ENCODE measurements at regions not wholly inside any gene's neighbourhood (a gene's known extent, or its start where the extent isn't known, plus 50 kb on each side); places are given as distances from the start of the nearest gene placed in this dataset.

GRCh38 chr14:61992926-61993325 is 230.7 kb downstream of the SNAPC1 start:
- TF ChIP-seq CTCF (IDR thresholded peaks at IDR 0.05) (no peak), POLR2A (IDR thresholded peaks at IDR 0.05) (no peak)
